Stomach (tissue), 4 donors: ENCODE measurements at regions not wholly inside any gene's neighbourhood (a gene's known extent, or its start where the extent isn't known, plus 50 kb on each side); places are given as distances from the start of the nearest gene placed in this dataset.

Source experiments
- small RNA-seq, 4 donors: library from RNA; depleted of rRNA; stranded (forward); fragments of <200 nt; gene quantifications; one replicate each; pipeline ENCODE3, GENCODE V24; 2016

Small RNA genes lying in the stretch of these regions (small RNA-seq; reads per million reads assigned to genes)
- gene RF00002: 0 to 3.7 (median 0.42) reads per million in 4 donors
- gene RF00019: 0 reads per million in 4 donors
